Mesodermal cell (in vitro differentiated cells): ENCODE measurements at regions not wholly inside any gene's neighbourhood (a gene's known extent, or its start where the extent isn't known, plus 50 kb on each side); places are given as distances from the start of the nearest gene placed in this dataset.
A peak's percentile ranks its signal among the peaks of the same experiment; 100 is the strongest.

Experiments
- H3K27ac ChIP-seq: 2 replicates; pipeline ENCODE4 v1.7.0; 2013; ENCODE audit warnings: mild to moderate bottlenecking, low read depth, low read length, moderate library complexity; ENCODE audit not compliant: severe bottlenecking
- H3K36me3 ChIP-seq: 2 replicates; pipeline ENCODE4 v1.7.1; 2013; ENCODE audit warnings: mild to moderate bottlenecking, low read length, moderate library complexity; ENCODE audit not compliant: control insufficient read depth, insufficient read depth
- H3K4me1 ChIP-seq: one replicate; pipeline ENCODE4 v1.7.1; 2013; ENCODE audit warnings: mild to moderate bottlenecking, low read length; ENCODE audit not compliant: insufficient read depth, control insufficient read depth, poor library complexity, severe bottlenecking
- H3K4me3 ChIP-seq: 2 replicates; pipeline ENCODE4 v1.7.0; 2013; ENCODE audit warnings: low read length, control low read depth, mild to moderate bottlenecking; ENCODE audit not compliant: insufficient read depth, poor library complexity, severe bottlenecking; ENCODE audit errors: extremely low read depth
- H3K9me3 ChIP-seq: 2 replicates; pipeline ENCODE4 v1.7.1; 2013; ENCODE audit warnings: mild to moderate bottlenecking, low read length, moderate library complexity; ENCODE audit not compliant: control insufficient read depth
- WGBS, 2 experiments: methylation state at CpG; one replicate each; pipeline ENCODE4 v1.1.5; 2013; ENCODE audit warnings: missing lambda C conversion rate in 2 of 2; ENCODE audit not compliant: insufficient coverage in 2 of 2; 5-methylcytosine and 5-hydroxymethylcytosine counted together

DNA sequence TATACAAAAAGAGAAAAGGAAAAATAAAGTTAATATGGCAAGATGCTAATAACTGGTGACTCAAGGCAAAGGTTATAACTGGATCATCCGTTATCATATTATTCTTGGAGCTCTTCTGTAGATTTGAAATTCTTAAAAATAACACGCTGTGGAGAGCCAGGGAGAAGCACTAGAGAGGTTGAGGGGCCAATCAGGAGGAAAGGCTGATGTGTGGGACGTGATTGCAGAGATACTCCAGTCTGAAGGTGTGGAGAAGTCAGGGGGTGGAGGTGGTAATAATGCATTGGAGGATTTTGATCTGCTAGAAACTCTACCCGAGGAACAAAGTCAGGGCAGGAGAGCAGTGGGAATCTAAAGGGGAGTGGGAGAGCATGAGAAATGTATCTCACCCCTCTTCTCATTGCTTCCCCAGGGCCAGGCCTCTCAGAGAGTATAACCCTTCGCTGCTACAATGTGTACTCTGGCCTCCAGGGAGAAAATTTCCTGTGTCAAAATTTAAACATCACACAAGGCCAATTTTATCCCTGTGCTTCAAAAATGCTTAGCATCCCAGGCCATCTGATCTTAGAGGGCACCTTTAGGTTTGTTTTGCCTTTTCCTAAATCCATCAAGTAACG lies 211.5 kb upstream of the SEMA6D start:
- Histone ChIP-seq H3K36me3 (no peaks in the 10 kb centered on the region), H3K4me3 (no peak overlapping the region), H3K27ac (no peak overlapping the region), H3K4me1 (peaks cover 13% of the 10 kb centered on the region), H3K9me3 (no peaks in the 10 kb centered on the region)
- 95 to 97% methylated on average over 3 to 6 of the region's 6 CpGs for WGBS, 2 experiments

DNA sequence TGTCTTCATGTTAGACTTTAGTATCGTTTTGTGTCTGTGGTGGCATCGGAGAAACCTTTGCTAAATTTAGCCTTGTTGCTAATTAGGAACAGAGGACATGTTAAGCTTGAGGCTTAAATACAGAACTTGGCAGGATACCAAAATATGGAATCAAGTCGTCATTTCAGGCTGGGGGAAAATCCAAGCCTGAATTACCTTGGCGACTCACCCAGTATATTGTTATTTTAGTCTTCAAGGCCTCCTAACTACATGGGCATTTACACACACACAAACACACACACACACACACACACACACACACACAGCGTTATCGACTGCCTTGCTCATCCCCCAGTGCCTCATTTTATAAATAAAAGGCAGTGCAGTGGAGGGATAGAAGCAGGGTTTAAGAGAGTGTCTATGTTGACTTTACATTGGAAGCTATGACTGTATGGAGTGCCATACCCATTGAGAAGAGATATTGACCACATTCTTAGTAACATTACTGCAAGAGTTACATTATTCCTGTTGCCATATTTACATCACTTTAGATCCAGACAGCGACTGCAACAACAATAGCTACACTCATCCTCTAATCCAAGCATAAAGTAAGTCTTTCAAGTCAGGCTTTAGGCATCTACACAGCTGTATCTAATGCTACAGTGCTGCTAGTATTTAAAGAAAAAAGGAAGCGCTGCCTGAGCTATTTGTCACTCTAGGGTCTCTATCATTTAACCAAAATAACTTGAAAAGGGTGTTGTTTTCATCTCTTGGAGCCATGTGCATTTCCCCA lies 210.8 kb upstream of the SEMA6D start:
- Histone ChIP-seq H3K36me3 (no peaks in the 10 kb centered on the region), H3K4me3 (no peak overlapping the region), H3K27ac (no peak overlapping the region), H3K9me3 (no peaks in the 10 kb centered on the region), H3K4me1 (peaks cover 13% of the 10 kb centered on the region)
- WGBS, 2 experiments = 93 to 95% methylated on average over 3 to 4 of the region's 8 CpGs

DNA sequence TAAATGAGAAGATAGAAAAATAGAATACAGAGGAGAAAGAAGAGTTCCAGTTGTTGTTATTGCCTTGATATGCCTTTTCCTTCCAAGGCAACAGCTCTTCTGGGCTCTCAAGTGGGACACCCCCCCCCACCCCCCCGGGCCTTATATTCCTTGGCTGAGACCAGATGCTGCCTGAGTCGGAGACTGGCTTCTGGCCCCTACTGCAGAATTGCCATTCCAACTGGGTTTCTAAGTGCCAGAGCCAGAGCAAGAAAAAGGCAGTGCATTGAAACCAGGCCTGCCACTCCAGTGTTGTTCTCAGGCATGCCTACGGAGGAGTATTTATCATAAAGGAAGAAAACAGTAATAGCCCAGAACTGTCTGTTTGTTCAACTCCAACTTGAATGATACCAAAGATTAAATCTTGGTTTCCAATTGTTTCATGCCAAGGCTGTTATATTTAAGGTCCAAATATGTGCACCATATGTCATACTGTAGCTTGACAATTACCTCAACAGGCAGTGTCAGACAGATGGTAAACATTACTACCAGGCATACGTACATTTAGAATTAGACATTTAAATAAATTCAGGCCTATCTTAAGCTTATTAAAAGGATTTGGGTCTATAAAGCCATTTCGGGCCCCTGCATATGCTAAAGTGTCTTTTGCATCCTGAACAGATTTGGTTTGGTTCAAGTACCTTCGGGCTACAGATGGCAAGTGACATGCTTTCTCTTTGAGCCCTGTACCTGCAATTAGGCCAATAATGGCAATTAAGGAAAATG lies 209.9 kb upstream of the SEMA6D start:
- H3K9me3 ChIP-seq = no peaks in the 10 kb centered on the region
- WGBS, 2 experiments = 87 to 95% methylated on average over 2 to 5 of the region's 6 CpGs

DNA sequence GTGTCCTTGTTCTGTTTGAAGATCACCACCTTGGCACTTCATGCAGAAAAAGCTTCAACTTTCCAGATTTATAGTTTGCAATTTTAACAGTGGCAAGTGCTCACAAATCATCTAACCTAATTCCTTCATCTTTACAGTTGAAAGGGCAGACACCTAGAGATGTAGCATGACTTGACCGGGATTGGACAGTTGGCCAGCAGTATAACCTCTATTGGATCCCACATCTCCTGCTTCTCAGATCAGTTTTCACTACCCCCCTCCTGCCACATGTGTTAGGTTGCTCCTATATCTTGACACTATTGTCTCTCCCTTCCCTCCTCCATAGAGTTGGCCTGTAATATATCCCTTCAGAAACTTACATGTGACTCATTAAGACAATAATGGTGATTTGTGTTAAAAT lies 206.0 kb upstream of the SEMA6D start:
- WGBS, 2 experiments = 100% methylated on average over 1 of the region's 1 CpG; no CpG with 5 or more reads in 1 of the 2 experiments
- H3K9me3 ChIP-seq = no peaks in the 10 kb centered on the region
- H3K36me3 ChIP-seq = no peaks in the 10 kb centered on the region
- peaks cover 4% of the 10 kb centered on the region for H3K4me1 ChIP-seq
- no peak overlapping the region for H3K4me3 ChIP-seq
- no peak overlapping the region for H3K27ac ChIP-seq

More for the DNA sequence above, 209.9 kb upstream of the SEMA6D start:
- Histone ChIP-seq H3K4me1 (peaks cover 13% of the 10 kb centered on the region), H3K27ac (no peak overlapping the region), H3K4me3 (no peak overlapping the region), H3K36me3 (no peaks in the 10 kb centered on the region)

DNA sequence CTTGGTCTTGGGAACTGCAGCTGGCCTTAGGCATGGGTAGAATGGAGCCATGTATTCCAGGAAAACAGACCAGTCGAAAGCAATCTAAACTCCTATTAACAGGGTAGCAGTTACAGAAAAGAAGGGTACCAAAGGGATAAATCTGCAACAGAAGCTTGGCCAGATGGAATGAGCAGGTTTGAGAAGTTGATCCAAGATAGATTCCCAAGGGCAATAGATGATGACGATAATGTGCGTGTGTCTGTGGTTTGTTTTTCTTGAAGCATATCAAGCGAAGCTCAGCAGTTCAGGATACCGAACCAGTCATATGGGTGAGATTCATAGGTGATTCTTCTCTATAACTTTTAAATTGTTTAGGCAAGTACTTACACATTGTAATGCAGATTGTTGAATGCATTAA lies 203.8 kb upstream of the SEMA6D start:
- Histone ChIP-seq H3K4me3 (no peak overlapping the region), H3K9me3 (no peaks in the 10 kb centered on the region), H3K4me1 (peaks cover 5% of the 10 kb centered on the region), H3K27ac (no peak overlapping the region), H3K36me3 (no peaks in the 10 kb centered on the region)
- WGBS, 2 experiments = 92 to 100% methylated on average over 2 to 4 of the region's 5 CpGs

DNA sequence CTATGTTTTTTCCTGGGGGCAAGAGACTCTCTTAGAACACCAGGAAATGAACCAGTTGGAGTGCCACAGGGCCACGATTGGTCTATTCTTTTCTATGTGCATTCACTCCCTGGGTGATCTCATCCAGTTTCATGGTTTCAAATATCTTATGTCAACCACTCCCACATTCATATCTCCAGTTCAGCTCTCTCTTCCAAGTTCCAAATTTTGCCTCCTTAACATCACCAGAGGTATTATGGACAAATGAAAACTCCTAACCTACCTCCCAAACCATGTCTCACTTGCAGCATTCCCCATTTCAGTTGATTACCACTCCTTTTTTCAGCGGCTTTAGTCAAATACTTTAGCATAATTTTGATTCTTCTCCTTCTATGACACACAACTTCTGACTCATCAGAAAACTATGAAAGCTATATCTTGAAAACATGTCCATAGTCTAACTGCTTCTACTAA lies 203.1 kb upstream of the SEMA6D start:
- Histone ChIP-seq H3K4me1 (peaks cover 5% of the 10 kb centered on the region), H3K9me3 (no peaks in the 10 kb centered on the region), H3K27ac (no peak overlapping the region), H3K4me3 (no peak overlapping the region), H3K36me3 (no peaks in the 10 kb centered on the region)
- 89 to 90% methylated on average over 2 of the region's 2 CpGs for WGBS, 2 experiments

DNA sequence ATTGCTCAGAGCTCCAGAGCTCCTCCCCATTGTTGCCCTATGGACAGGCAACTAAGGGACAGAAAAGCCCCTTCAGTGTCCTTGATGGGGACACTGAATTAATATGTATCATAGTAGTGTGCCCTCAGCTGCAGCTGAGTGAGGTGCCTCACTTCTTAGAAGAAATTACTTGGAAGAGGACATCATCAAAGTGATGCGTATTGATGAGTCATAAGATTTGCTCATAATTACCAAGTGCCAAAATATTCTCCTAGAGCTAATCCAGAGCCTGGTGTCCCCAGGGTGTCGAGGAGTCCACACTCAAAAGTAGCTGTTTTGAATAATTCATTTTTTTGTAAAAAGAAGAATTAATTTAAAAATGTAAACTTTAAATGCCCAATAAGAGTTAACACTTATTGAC lies 200.7 kb upstream of the SEMA6D start:
- WGBS, 2 experiments = 100% methylated on average over 1 of the region's 2 CpGs; no CpG with 5 or more reads in 1 of the 2 experiments
- H3K27ac ChIP-seq = no peak overlapping the region
- H3K4me3 ChIP-seq = no peak overlapping the region
- no peaks in the 10 kb centered on the region for H3K9me3 ChIP-seq
- H3K4me1 ChIP-seq = peaks cover 5% of the 10 kb centered on the region
- no peaks in the 10 kb centered on the region for H3K36me3 ChIP-seq

DNA sequence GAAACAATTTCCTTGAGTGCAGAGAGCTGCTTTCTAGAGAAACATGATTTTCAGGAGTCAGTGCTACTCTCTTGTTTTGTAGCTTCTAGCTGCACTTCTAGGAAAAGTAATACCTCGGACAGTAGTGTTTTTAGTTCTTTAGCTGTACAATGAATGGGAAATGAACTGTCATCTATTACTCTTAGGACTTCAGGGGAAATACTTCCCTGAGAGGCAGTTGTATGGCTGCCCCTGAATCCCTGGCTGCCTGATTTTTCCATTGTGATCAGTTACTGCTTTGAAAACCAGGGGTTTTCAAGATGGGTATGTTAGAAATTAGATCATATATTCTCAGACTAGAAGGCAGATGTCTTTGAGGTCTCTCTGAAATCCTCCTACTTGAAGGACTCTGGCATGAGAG lies 200.3 kb upstream of the SEMA6D start:
- peak overlapping the region; percentile 43 for H3K27ac ChIP-seq
- H3K4me3 ChIP-seq = no peak overlapping the region
- H3K4me1 ChIP-seq = peaks cover 5% of the 10 kb centered on the region
- no CpG with 5 or more reads among the region's 1 CpG for WGBS, 2 experiments
- H3K36me3 ChIP-seq = no peaks in the 10 kb centered on the region
- no peaks in the 10 kb centered on the region for H3K9me3 ChIP-seq

DNA sequence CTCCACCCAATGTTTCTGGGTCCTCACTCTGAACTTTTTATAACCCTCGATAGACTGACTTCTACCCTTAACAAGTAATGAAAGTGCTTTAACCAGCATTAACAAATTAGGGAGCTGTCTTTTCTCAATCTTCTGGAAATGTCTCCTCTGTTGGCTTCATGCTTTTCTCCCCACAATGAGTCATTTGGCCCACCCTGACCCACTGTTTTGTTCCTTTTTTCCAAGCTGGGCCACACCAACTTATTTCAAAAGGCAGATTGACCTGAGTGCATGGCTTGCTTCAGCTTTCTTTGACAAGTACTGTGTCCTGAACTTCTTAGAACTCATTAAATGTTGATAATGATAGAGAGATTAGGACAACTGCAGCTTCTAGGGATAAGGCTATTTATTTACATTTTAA lies 199.6 kb upstream of the SEMA6D start:
- H3K36me3 ChIP-seq = no peaks in the 10 kb centered on the region
- H3K4me3 ChIP-seq = no peak overlapping the region
- no peaks in the 10 kb centered on the region for H3K9me3 ChIP-seq
- 67% methylated on average over 1 of the region's 1 CpG; no CpG with 5 or more reads in 1 of the 2 experiments for WGBS, 2 experiments
- peak overlapping the region; percentile 68 for H3K27ac ChIP-seq
- H3K4me1 ChIP-seq = peaks cover 5% of the 10 kb centered on the region

DNA sequence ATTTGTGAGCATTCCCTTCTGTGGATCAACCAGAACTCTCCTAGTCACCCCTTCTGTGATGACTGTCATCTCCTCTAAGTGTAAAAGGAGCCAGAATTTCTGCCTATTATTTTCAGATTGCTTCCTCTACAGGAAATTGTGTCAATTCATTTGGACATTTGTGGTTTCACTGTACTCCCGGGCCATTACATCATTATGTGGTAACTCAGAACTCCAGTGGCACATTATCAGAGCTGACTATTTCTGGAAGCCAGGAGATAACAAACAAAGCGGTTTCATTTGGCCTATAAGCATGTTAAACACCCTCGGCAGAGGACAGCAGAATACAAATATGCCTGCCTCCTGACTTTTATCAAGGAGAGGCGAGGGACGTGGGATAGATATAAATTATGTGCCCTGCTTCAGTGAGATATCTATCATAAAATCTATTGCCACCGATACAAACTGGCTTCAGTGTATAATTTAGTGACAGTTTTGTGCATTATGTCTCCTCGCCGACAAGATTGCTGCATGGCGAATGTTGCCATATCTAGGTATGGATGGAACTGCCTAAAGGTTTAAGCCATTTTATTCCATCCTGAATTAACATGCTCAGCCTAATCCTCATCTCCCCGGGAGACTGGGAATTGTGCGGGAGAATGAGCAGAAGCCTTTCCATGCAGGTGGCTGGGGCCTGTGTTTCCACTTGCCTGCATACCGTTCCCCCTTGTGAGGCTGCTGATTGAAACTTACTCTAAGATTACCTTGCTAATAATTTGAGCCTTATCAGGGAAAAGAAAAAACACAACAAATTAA lies 193.4 kb upstream of the SEMA6D start:
- Histone ChIP-seq H3K9me3 (no peaks in the 10 kb centered on the region), H3K36me3 (no peaks in the 10 kb centered on the region), H3K27ac (no peak overlapping the region), H3K4me3 (no peak overlapping the region), H3K4me1 (no peaks in the 10 kb centered on the region)
- 90 to 92% methylated on average over 5 to 10 of the region's 12 CpGs for WGBS, 2 experiments
